Superior temporal gyrus (tissue), 1 donor: ENCODE measurements at regions not wholly inside any gene's neighbourhood (a gene's known extent, or its start where the extent isn't known, plus 50 kb on each side); places are given as distances from the start of the nearest gene placed in this dataset.

ENCODE experiments used
- DNase-seq: peaks from one replicate; pipeline ENCODE4 v3.0.0-alpha.2; 2016; ENCODE audit errors: extremely low spot score

GRCh38 chr1:90139837-90140236, 144.9 kb downstream of the ZNF326 start:
- no peak for DNase-seq

- DNase-seq, result no peak
Observed at GRCh38 chr1:90135286-90135685, 140.4 kb downstream of the ZNF326 start.

- DNase-seq, result no peak
Observed at GRCh38 chr1:90134175-90134955, 139.5 kb downstream of the ZNF326 start.

GRCh38 chr1:90133133-90133532, 138.2 kb downstream of the ZNF326 start:
- DNase-seq, result peak; percentile 35

GRCh38 chr1:90132306-90132705, 137.4 kb downstream of the ZNF326 start:
- no peak for DNase-seq

GRCh38 chr1:90127288-90127953, 132.5 kb downstream of the ZNF326 start:
- DNase-seq, result no peak

- no peak for DNase-seq
Observed at GRCh38 chr1:90126834-90127233, 131.9 kb downstream of the ZNF326 start.

- DNase-seq, result no peak
Observed at GRCh38 chr1:90122654-90123340, 127.9 kb downstream of the ZNF326 start.

- DNase-seq, result peak; percentile 89
Observed at GRCh38 chr1:90114521-90115141, 119.7 kb downstream of the ZNF326 start.

GRCh38 chr1:90107990-90108389, 113.1 kb downstream of the ZNF326 start:
- DNase-seq, result no peak

- no peak for DNase-seq
Observed at GRCh38 chr1:90106311-90106710, 111.4 kb downstream of the ZNF326 start.

- no peak for DNase-seq
Observed at GRCh38 chr1:90104941-90105538, 110.1 kb downstream of the ZNF326 start.

GRCh38 chr1:90100566-90100965, 105.7 kb downstream of the ZNF326 start:
- DNase-seq, result no peak

GRCh38 chr1:90092441-90092840, 97.5 kb downstream of the ZNF326 start:
- no peak for DNase-seq
